SK-N-SH (cell line): ENCODE measurements at regions not wholly inside any gene's neighbourhood (a gene's known extent, or its start where the extent isn't known, plus 50 kb on each side); places are given as distances from the start of the nearest gene placed in this dataset.

Source experiments
- CTCF ChIA-PET: fragments of 300-600, 350-600 bp; formaldehyde crosslinking; extraction: SDS; loops from one replicate; lab custom pipeline; 2021; lab: Yijun Ruan, JAX
- POLR2A ChIA-PET: fragments of 350-600 bp; sonication (Branson Sonifier 250); formaldehyde crosslinking; extraction: SDS; loops from one replicate; lab custom pipeline; 2020; ENCODE audit warnings: antibody characterized with exemption, inconsistent platforms; lab: Yijun Ruan, JAX
- DNase-seq: peaks from one replicate; pipeline ENCODE4 v3.0.0; 2012
- H2AFZ ChIP-seq: fragments of 200-600 bp; sonication (generic); 2 replicates; pipeline ENCODE4 v1.8.1; 2016; ENCODE audit warnings: antibody characterized with exemption, mild to moderate bottlenecking, low read depth
- H3F3A ChIP-seq: fragments of 200-600 bp; sonication (generic); replicated peaks from 2 replicates; pipeline ENCODE3; 2016; ENCODE audit warnings: antibody characterized with exemption, mild to moderate bottlenecking; ENCODE audit not compliant: insufficient read depth
- H3K27ac ChIP-seq, 2 experiments: fragments of 200-500 bp in 1 of 2; fragments of 200-600 bp in 1 of 2; sonication (Bioruptor generic) in 1 of 2; sonication (generic), shearing (Covaris generic) in 1 of 2; 2 replicates each; pipeline versions ENCODE4 v1.5.1 to v1.6.1; 2014 to 2016; ENCODE audit warnings: low read depth in 2 of 2, inconsistent platforms in 1 of 2, low read length in 1 of 2, mild to moderate bottlenecking in 1 of 2, mixed read lengths in 1 of 2
- H3K27me3 ChIP-seq: fragments of 200-600 bp; sonication (generic), shearing (Covaris generic); 2 replicates; pipeline ENCODE4 v1.6.1; 2016; ENCODE audit warnings: mixed run types; ENCODE audit not compliant: insufficient read depth
- H3K36me3 ChIP-seq, 2 experiments: fragments of 200-500 bp in 1 of 2; fragments of 200-600 bp in 1 of 2; sonication (Bioruptor generic) in 1 of 2; sonication (generic) in 1 of 2; replicated peaks in 1 of 2; 2 replicates each; pipeline versions ENCODE3 to v1.5.1; 2014 to 2016; ENCODE audit warnings: low read length in 1 of 2, mild to moderate bottlenecking in 1 of 2; ENCODE audit not compliant: insufficient read depth in 2 of 2, control insufficient read depth in 1 of 2
- H3K4me1 ChIP-seq, 2 experiments: fragments of 200-500 bp in 1 of 2; fragments of 200-600 bp in 1 of 2; sonication (Bioruptor generic) in 1 of 2; sonication (generic), shearing (Covaris generic) in 1 of 2; 2 replicates each; pipeline versions ENCODE4 v1.5.1 to v1.6.1; 2014 to 2016; ENCODE audit warnings: low read depth in 1 of 2, low read length in 1 of 2, mixed run types in 1 of 2; ENCODE audit not compliant: insufficient read depth in 2 of 2, control insufficient read depth in 1 of 2
- H3K4me2 ChIP-seq: fragments of 200-600 bp; sonication (generic), shearing (Covaris generic); 2 replicates; pipeline ENCODE4 v1.6.1; 2017; ENCODE audit warnings: mixed run types
- H3K4me3 ChIP-seq, 2 experiments: fragments of 200-500 bp in 1 of 2; fragments of 200-600 bp in 1 of 2; sonication (Bioruptor generic) in 1 of 2; sonication (generic), shearing (Covaris generic) in 1 of 2; 2 replicates each; pipeline versions ENCODE4 v1.5.1 to v1.8.1; 2014 to 2016; ENCODE audit warnings: low read depth in 2 of 2, inconsistent platforms in 1 of 2, low read length in 1 of 2, mild to moderate bottlenecking in 1 of 2, mixed read lengths in 1 of 2, moderate library complexity in 1 of 2
- H3K79me2 ChIP-seq: fragments of 200-600 bp; sonication (generic); 2 replicates; pipeline ENCODE4 v1.8.1; 2017; ENCODE audit warnings: mild to moderate bottlenecking; ENCODE audit not compliant: insufficient read depth
- H3K9ac ChIP-seq: fragments of 200-600 bp; sonication (generic); 2 replicates; pipeline ENCODE4 v1.6.1; 2017; ENCODE audit warnings: mixed run types
- H3K9me2 ChIP-seq: fragments of 200-600 bp; sonication (generic); 2 replicates; pipeline ENCODE4 v1.6.1; 2017; ENCODE audit warnings: mixed run types
- H3K9me3 ChIP-seq: fragments of 200-600 bp; sonication (generic); 2 replicates; pipeline ENCODE4 v1.6.1; 2017; ENCODE audit warnings: mixed run types, mild to moderate bottlenecking, moderate library complexity
- H4K20me1 ChIP-seq: fragments of 200-600 bp; sonication (generic); 2 replicates; pipeline ENCODE4 v1.6.1; 2017; ENCODE audit warnings: mild to moderate bottlenecking, mixed run types; ENCODE audit not compliant: insufficient read depth
- ELF1 ChIP-seq: IDR thresholded peaks from 2 replicates; pipeline ENCODE4 v1.4.0; 2012
- EP300 ChIP-seq, 2 experiments: IDR thresholded peaks; 2 replicates each; pipeline versions ENCODE4 v1.4.0 to v1.6.1; 2012; ENCODE audit warnings: borderline replicate concordance in 1 of 2, low read depth in 1 of 2, low read length in 1 of 2
- FOSL2 ChIP-seq: IDR thresholded peaks from 2 replicates; pipeline ENCODE4 v1.4.0; 2012; ENCODE audit warnings: low read depth, mild to moderate bottlenecking, moderate library complexity, borderline replicate concordance
- GATA2 ChIP-seq: sonication (generic); formaldehyde crosslinking; IDR thresholded peaks from 2 replicates; pipeline ENCODE4 v1.5.0; 2020; ENCODE audit warnings: mild to moderate bottlenecking, missing genetic modification reagents
- RAD21 ChIP-seq: IDR thresholded peaks from 2 replicates; pipeline ENCODE4 v1.6.1; 2012; ENCODE audit warnings: mild to moderate bottlenecking, low read length
- RFX5 ChIP-seq: IDR thresholded peaks from 2 replicates; pipeline ENCODE4 v1.6.1; 2012; ENCODE audit warnings: mild to moderate bottlenecking, improper control_type of control experiment, low read length
- SMC3 ChIP-seq: IDR thresholded peaks from 2 replicates; pipeline ENCODE4 v1.6.1; 2012; ENCODE audit warnings: low read depth, low read length, improper control_type of control experiment
- TEAD4 ChIP-seq: IDR thresholded peaks from 2 replicates; pipeline ENCODE4 v1.4.0; 2012; ENCODE audit warnings: mild to moderate bottlenecking, borderline replicate concordance; ENCODE audit not compliant: insufficient read depth
- WGBS: methylation state at CpG from one replicate; pipeline ENCODE4 v1.1.6; 2017; ENCODE audit warnings: low lambda C conversion rate; 5-methylcytosine and 5-hydroxymethylcytosine counted together
- TF ChIP-seq, protein P1 (sequence below): IDR thresholded peaks from 2 replicates; pipeline ENCODE4 v1.4.0; 2012; ENCODE audit warnings: low read depth, borderline replicate concordance

- no peak overlapping the region for H3K4me2 ChIP-seq
- H3K4me3 ChIP-seq: no peak overlapping the region
- H3F3A ChIP-seq: no peaks in the 10 kb centered on the region
- no peaks in the 10 kb centered on the region for H3K36me3 ChIP-seq
- ChIA-PET CTCF (interaction anchor here (1.0 to 1.4 kb wide), 2 partner anchors 12 to 15 kb away, joined by 3 to 4 read pairs; no protein-coding TSS in a partner anchor), POLR2A (no interaction called here)
- no peaks in the 10 kb centered on the region for H3K79me2 ChIP-seq
- H3K4me1 ChIP-seq: peaks cover 4 to 6% of the 10 kb centered on the region in 2 experiments; a peak in 3 of 4 replicates
- no peak for DNase-seq
- no peak overlapping the region; a peak in 1 of 4 replicates for H3K27ac ChIP-seq
- no peak overlapping the region for H2AFZ ChIP-seq
- no peaks in the 10 kb centered on the region for H3K9me3 ChIP-seq
- no peaks in the 10 kb centered on the region for H3K9me2 ChIP-seq
- WGBS: 20% methylated on average over 2 of the region's 2 CpGs
- no peak overlapping the region for H3K9ac ChIP-seq
- H4K20me1 ChIP-seq: no peaks in the 10 kb centered on the region
- no peak for TF ChIP-seq SMC3
- TF ChIP-seq RAD21: no peak
- no peak for TF ChIP-seq TEAD4
- no peak for TF ChIP-seq ELF1
- no peaks in the 10 kb centered on the region for H3K27me3 ChIP-seq
Measured at GRCh38 chr3:34279901-34280300, 481.5 kb downstream of the PDCD6IP start.

DNA sequence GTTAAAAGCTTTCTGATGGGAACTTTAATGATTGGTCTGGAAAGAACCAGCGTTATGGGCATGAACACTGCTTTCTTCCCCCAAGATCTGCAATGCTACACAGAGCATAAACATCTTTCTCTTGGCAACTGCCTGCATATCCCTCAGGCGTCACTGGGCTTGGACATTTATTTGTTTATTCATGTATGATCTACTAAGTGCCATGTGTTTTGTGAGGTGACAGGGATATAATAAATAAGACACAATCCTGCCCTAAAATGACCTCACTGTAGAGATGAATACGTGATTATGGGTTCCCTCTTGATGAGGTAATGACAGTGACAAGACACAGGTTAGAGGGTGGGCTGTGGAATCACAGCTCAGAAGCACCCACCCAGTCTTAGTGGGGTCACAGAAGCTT lies 485.3 kb downstream of the PDCD6IP start:
- Histone ChIP-seq H3K9ac (no peak overlapping the region), H3K9me3 (no peaks in the 10 kb centered on the region), H3K4me2 (no peak overlapping the region), H3K9me2 (no peaks in the 10 kb centered on the region), H3K79me2 (no peaks in the 10 kb centered on the region), H3K36me3 (no peaks in the 10 kb centered on the region), H3K4me1 (peaks cover 0 to 12% of the 10 kb centered on the region in 2 experiments; a peak in 3 of 4 replicates), H3K27me3 (no peaks in the 10 kb centered on the region), H3K4me3 (no peak overlapping the region; a peak in 1 of 4 replicates), H2AFZ (no peak overlapping the region), H3F3A (no peaks in the 10 kb centered on the region), H4K20me1 (no peaks in the 10 kb centered on the region), H3K27ac (peak overlapping the region in 1 of 2 experiments; percentile 79; a peak in 2 of 4 replicates)
- WGBS: 13% methylated on average over 3 of the region's 3 CpGs
- peak in 1 of 2 experiments; percentile 29; a peak in 1 of 4 replicates for TF ChIP-seq EP300 (IDR thresholded peaks at IDR 0.05; ENCODE audit: borderline replicate concordance in 1 of 2, low read depth in 1 of 2, low read length in 1 of 2)
- peak; percentile 52 for TF ChIP-seq GATA2 (CRISPR knock-in tag)
- no peak for TF ChIP-seq FOSL2
- ChIA-PET CTCF (interaction anchor here (1.0 to 2.5 kb wide), 4 partner anchors 9 to 23 kb away, joined by 3 to 19 read pairs (median 4); no protein-coding TSS in a partner anchor), POLR2A (interaction anchor here (1.3 kb wide), 1 partner anchor 9 kb away, joined by 3 read pairs; no protein-coding TSS in a partner anchor)
- no peak for DNase-seq

DNA sequence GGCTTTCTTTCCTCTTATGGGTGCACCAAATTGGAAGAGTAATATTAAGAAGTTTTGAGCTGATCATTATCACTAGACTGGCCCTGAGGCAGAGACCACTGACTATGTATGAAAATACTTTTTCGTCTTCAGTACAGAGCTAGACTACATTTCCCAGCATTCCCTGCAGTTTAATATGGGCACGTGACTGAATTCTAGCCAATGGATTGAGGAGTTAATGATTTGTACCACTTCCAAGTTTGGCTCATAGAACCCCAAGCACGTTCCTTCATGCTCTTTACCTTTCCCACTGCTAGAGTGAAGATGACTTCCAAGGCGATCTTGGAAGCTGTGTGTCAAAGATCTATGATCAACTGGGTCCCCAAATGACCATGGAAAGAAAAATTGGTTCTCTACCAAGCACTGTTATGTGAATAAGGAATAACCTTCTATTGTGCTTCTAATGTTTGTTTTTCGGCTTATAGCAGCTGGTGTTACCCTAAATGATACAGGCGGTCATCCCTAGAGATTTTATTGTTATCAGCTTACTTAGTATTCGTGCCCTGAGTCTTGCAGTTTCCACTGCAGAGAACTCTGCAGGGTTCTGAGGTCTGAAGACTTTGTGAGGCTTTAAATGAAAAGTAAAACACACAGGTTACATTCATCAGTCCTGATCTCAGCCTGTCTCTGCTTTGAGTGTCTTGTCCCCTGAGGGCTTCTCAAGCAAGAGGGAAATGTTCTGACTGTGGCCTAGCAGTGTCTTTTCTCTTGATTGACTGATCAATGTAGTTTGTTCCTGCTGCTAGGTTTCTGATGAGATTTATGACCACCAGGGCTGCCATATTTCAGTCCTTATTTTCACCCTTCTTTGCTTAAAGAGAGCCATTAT lies 486.8 kb downstream of the PDCD6IP start:
- Histone ChIP-seq H3K9me3 (no peaks in the 10 kb centered on the region), H3K9ac (no peak overlapping the region), H4K20me1 (no peaks in the 10 kb centered on the region), H3K27ac (peak overlapping the region in 1 of 2 experiments; percentile 58; a peak in 1 of 4 replicates), H3K4me1 (peaks cover 0 to 12% of the 10 kb centered on the region in 2 experiments; a peak in 3 of 4 replicates), H2AFZ (no peak overlapping the region), H3K4me3 (no peak overlapping the region), H3F3A (no peaks in the 10 kb centered on the region), H3K4me2 (no peak overlapping the region), H3K36me3 (no peaks in the 10 kb centered on the region), H3K27me3 (no peaks in the 10 kb centered on the region), H3K79me2 (no peaks in the 10 kb centered on the region), H3K9me2 (no peaks in the 10 kb centered on the region)
- CTCF ChIA-PET: interaction anchor here (4.0 kb wide), 1 partner anchor 24 kb away, joined by 11 read pairs; no protein-coding TSS in a partner anchor
- WGBS: 31% methylated on average over 7 of the region's 7 CpGs
- POLR2A ChIA-PET: no interaction called here
- DNase-seq: no peak
- TF ChIP-seq, protein P1, sequence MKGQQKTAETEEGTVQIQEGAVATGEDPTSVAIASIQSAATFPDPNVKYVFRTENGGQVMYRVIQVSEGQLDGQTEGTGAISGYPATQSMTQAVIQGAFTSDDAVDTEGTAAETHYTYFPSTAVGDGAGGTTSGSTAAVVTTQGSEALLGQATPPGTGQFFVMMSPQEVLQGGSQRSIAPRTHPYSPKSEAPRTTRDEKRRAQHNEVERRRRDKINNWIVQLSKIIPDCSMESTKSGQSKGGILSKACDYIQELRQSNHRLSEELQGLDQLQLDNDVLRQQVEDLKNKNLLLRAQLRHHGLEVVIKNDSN: peak; percentile 38; the same call in 1 of the 2 replicates
- no peak for TF ChIP-seq RFX5
